HG03139 (cell line): ENCODE measurements at regions not wholly inside any gene's neighbourhood (a gene's known extent, or its start where the extent isn't known, plus 50 kb on each side); places are given as distances from the start of the nearest gene placed in this dataset.
"Not testable (repeated sequence)": the region's sequence is repeated elsewhere in the genome, so short reads cannot be mapped to it uniquely, and the experiment has no call there.

Experiments used
- ATAC-seq: cut with Tn5 transposase; IDR thresholded peaks from one replicate; pipeline ENCODE4 v1.9.1; 2021; ENCODE audit not compliant: unreplicated experiment

GRCh38 chr2:87660164-87660563 is 87.7 kb upstream of the PLGLB2 start:
- ATAC-seq = not testable (repeated sequence)

- not testable (repeated sequence) for ATAC-seq
These were observed 85.3 kb upstream of the PLGLB2 start for GRCh38 chr2:87662316-87663290.

- ATAC-seq = not testable (repeated sequence)
These were observed 84.5 kb upstream of the PLGLB2 start for GRCh38 chr2:87663347-87663746.

GRCh38 chr2:87667027-87667426 is 80.9 kb upstream of the PLGLB2 start:
- not testable (repeated sequence) for ATAC-seq

- ATAC-seq = not testable (repeated sequence)
These were observed 79.5 kb upstream of the PLGLB2 start for GRCh38 chr2:87668361-87668760.

DNA sequence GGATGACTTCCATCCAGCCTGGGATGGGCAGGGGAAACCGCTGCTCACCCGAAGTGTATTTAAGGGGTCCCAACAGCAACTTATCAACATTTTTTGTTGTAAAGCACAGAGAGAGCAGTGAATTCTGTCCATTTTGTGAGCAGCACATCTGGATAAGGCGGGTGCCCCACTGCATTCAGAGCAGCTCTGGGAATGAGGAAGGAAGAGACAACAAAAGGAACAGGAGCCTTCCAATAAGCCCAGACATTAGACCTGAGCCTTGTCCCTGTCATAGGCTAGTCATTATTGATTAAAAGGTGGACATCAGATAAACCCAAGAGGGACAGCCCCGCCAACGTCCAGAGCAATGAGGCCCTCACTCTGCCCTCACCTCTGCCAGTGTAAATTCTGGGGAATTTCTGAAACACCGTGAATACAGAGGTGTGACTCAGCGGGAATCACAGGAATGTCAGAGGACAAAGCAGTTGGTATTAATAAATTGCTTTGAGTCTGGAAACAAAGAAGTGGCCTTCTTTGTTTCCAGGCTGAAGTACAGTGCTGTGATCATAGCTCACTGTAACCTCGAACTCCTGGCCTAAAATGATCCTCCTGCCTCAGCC is 78.2 kb upstream of the PLGLB2 start:
- not testable (repeated sequence) for ATAC-seq

GRCh38 chr2:87672404-87672803 is 75.5 kb upstream of the PLGLB2 start:
- not testable (repeated sequence) for ATAC-seq

DNA sequence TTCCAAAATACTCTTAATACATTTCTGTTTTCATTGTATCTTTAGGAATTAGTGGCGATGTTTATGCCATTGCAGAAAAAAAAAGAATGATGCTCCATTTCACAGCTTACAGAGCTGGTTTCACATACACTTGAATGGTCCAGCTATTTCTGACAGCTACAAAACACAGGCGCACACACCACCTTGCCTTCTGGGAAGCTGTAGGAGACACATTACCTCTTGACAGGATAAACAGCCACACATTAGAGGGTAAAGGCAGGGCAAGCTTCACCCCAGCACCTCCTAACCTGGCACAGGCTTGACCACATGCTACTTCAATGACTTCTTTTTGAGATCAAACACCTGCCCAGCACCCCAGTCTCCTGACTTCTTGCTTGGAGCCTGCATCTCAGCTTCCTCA is 73.2 kb upstream of the PLGLB2 start:
- not testable (repeated sequence) for ATAC-seq

DNA sequence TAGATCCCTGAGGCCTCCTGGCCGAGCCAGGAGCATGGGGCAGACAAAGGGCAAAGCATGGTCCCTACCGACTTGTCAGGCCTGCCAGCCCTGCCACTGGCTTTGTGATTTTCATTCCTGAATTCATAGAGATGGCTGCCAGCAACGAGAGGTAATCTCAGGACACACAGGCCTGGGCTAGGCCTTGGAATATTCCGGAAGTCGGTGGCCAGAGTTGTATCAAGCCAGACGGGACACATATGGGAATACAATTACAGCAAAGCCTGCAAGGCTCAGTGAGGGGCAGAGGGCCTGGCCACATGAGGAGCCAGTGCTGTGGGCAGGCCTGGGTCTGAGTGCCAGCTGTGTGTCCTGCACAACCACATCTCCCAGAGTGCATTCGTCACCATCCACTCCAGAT is 72.4 kb upstream of the PLGLB2 start:
- not testable (repeated sequence) for ATAC-seq

DNA sequence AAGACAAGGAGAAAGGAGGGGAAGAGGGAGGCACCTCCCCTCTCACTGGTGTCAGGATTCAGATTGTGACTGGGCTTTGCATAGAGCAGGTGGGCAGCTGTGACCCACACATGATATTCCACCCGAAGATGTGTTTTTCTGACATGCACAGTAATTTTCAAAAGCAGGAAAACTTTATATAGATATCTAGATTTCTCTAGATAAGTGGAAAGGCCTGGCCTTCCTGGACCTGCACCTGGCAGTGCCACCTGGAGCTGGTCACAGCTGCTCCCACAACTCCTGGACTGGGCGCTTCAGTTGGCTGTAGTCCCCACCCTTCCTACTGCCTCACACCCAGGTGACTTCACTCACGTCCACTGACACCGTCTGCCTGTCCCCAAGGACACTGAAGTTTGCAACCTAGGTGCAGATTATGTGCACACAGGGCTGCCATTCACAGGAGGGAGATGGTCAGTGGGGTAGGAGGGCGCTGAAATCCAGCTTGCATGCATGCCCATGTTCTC is 70.4 kb upstream of the PLGLB2 start:
- not testable (repeated sequence) for ATAC-seq

GRCh38 chr2:87678742-87679173 is 69.1 kb upstream of the PLGLB2 start:
- ATAC-seq = not testable (repeated sequence)

DNA sequence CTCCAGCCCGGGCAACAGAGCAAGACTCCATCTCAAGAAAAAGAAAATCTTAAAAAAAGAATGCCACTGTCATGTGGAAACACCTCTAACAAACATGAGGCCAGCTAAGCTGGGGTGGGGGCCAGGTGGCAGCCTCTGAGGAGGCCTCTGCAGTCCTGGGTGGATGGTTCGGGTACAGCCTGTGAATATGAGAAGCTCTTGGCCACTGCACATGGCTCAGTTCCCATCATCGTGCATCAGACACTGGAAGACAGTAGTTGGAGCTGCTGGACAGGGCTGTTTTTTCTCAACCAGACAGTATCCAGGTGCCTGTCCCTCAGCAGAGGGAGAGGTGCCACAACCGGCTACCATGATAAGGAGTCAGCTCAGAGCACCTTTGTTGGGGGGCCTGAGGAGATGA is 67.9 kb upstream of the PLGLB2 start:
- ATAC-seq = not testable (repeated sequence)

- ATAC-seq = not testable (repeated sequence)
These were observed 67.2 kb upstream of the PLGLB2 start for GRCh38 chr2:87680691-87681090.

- ATAC-seq = not testable (repeated sequence)
These were observed 64.4 kb upstream of the PLGLB2 start for GRCh38 chr2:87683451-87683850.

- ATAC-seq = not testable (repeated sequence)
These were observed 63.9 kb upstream of the PLGLB2 start for GRCh38 chr2:87683961-87684360.

DNA sequence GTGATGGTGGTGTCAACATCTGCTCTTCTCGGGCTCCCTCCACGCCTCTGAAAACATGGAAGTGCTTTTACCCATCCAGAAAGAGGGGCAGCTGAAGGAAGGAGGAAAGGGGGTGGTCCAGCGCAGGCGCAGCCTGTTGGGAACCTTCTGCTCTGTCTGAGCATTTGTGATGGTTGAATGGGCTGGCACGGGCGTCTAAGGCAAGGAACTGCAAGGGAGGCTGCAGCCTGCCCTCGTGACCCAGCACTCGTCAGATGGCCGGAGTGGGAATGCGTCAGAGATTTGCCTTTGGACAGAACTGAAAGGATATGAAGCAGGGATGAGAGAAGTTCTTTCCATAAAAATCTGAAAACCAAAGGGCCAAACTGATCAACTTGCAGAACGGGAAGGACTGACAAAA is 62.3 kb upstream of the PLGLB2 start:
- ATAC-seq = not testable (repeated sequence)

DNA sequence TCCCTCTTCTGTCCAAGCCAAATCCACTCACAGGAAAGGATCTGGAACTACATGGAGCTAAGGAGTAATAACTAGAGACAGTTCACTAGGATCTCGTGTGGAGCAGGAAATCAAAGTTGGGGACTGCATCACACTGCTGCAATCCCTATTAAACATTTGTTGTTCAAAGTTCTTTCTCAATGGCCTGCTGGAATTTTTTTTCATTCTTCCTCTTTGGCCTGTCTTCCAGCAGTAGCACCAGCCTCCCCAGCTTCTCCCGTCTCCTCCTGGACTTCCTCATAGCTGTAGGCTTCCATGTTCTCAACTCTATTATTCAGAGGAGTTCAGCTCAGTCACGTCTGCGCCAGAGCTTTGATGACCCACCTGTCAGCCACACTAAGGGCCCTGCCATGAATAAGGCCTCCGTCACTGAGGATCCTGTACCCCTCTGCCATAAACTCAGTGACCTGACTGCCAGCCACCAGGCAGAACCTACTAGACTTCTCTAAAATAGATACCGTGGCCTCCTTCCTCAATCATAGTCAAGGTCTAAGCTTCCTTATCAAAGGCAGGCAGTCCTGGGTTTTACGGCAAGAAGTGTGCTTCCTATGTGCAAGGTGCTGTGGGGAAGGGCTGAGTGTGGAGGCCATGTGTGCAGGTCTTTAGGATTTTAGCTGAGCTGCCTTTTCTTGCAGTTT is 60.9 kb upstream of the PLGLB2 start:
- not testable (repeated sequence) for ATAC-seq

DNA sequence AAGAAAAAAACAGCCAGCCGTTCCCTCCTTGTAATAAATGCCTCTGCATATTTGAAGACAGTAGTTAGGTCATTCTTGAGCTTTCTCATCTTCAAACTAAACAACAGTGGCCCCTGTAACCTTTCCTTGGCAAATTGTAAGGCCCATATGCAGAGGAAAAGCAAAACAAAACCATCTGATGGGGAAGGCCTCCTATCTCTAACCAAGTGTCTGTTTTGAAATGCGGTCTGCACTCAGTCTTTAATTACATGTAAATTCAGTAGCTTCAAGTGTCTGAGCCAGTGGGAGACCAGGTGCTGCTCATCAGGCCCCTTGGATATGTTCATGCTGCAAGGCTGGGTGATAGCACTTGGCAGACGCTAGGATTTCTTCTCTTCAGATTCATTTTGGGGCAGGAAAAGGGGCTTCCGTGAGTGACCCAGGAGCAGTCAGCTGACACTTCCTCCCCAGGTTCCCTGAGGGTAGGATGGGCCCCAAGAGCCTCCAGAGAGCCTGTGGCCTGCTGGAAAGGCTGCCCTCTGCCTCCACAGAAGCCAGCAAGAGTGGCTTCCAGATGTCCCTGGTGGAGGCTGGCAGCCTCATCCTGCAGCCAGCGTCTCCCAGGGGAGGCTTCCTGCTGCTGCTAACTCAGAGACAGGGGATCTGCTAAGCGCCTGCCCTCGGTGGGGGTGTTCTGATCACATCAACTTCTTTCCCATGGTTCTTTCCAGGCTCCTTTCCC is 60.2 kb upstream of the PLGLB2 start:
- ATAC-seq = not testable (repeated sequence)

- ATAC-seq = not testable (repeated sequence)
These were observed 55.8 kb upstream of the PLGLB2 start for GRCh38 chr2:87691899-87692592.

GRCh38 chr2:87692914-87693313 is 55.0 kb upstream of the PLGLB2 start:
- not testable (repeated sequence) for ATAC-seq
